RWPE1 (cell line): ENCODE measurements at regions not wholly inside any gene's neighbourhood (a gene's known extent, or its start where the extent isn't known, plus 50 kb on each side); places are given as distances from the start of the nearest gene placed in this dataset.

Source experiments
- CTCF ChIA-PET: fragments of 350-600 bp; sonication (Branson Sonifier 250); formaldehyde crosslinking; extraction: SDS; loops from one replicate; lab custom pipeline; 2021; lab: Yijun Ruan, JAX
- POLR2A ChIA-PET: fragments of 400-600 bp; formaldehyde crosslinking; extraction: SDS; loops from one replicate; lab custom pipeline; 2020; ENCODE audit warnings: antibody characterized with exemption; ENCODE audit not compliant: low non-redundant PET; lab: Yijun Ruan, JAX
- DNase-seq: peaks from one replicate; pipeline ENCODE4 v3.0.0; 2012; ENCODE audit warnings: low spot score
- H3K27ac ChIP-seq: fragments of 450-650 bp; 2 replicates; pipeline ENCODE4 v1.5.1; 2017
- CTCF ChIP-seq: fragments of 450-650 bp; conservative IDR thresholded peaks from 2 replicates; pipeline ENCODE4 v1.5.1; 2017; ENCODE audit warnings: low read depth, mild to moderate bottlenecking

GRCh38 chr7:45366475-45366874, 207.7 kb upstream of the ADCY1 start:
- H3K27ac ChIP-seq = no peak overlapping the region
- no peak for DNase-seq
- ChIA-PET CTCF (no interaction called here), POLR2A (no interaction called here)
- no peak for TF ChIP-seq CTCF

DNA sequence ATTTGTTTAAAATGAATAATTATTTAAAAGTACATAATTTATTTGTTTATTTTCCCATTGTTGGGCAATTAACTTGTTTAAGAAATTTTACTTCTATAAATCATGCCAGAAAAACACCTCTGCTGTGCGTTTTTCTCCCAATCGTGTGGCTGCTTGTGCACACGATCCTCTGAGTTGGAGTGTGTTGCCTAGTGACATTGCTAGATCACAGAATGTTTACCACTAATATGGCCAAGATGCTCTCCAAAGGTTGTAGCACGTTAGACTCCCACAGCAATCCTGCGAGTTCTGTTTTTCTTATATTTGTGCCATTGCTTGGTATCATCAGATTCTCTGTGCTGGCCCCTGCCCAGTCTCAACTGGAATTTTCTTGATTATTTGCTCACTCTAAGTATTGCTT, 207.1 kb upstream of the ADCY1 start:
- no peak for TF ChIP-seq CTCF
- POLR2A ChIA-PET = no interaction called here

GRCh38 chr7:45368129-45368807, 205.9 kb upstream of the ADCY1 start:
- no peak for DNase-seq
- no peak overlapping the region for H3K27ac ChIP-seq
- ChIA-PET CTCF (no interaction called here), POLR2A (no interaction called here)
- no peak for TF ChIP-seq CTCF

More for the DNA sequence above, 207.1 kb upstream of the ADCY1 start:
- no peak overlapping the region for H3K27ac ChIP-seq
- no peak for DNase-seq
- CTCF ChIA-PET = no interaction called here

DNA sequence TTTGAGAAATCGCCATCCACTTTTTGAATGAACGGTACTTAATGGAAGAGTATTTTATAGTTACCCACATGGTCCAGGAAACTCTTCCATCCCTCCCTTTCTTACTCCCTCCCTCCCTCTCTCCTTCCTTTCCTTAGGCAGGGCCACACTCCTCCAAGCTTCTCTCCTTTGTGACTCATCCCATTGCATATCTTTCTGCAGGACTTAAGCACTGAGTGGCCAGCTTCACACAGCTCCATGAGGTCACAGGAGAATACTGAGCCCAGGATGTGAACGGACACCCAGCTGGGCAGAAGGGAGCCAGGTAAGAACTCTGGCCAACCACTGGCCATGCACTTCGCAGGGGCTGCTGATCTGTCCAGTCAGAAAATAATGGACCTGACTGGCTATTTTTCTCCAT, 189.7 kb upstream of the ADCY1 start:
- ChIA-PET CTCF (no interaction called here), POLR2A (no interaction called here)
- H3K27ac ChIP-seq = no peak overlapping the region
- TF ChIP-seq CTCF = no peak
- no peak for DNase-seq

DNA sequence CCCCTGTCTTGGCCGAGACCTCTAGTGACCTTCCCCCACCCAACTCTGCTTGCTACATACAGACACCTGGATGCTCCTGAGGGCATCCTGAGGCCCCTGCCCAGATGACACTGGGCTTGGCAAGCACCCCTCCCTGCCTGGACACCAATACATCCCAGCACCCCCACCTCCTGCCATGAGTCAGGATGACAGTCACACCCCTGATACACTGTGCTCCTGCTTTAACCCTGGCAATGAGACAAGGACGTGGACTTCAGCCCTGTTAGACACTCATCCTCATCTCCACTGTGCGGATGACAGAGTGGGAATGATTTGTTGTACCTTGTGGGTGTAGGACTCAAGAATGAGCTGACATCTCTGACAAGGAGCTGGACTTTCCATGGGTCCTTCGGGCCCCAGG, 186.3 kb upstream of the ADCY1 start:
- no peak for TF ChIP-seq CTCF
- ChIA-PET POLR2A (no interaction called here), CTCF (no interaction called here)
- H3K27ac ChIP-seq = no peak overlapping the region
- no peak for DNase-seq

DNA sequence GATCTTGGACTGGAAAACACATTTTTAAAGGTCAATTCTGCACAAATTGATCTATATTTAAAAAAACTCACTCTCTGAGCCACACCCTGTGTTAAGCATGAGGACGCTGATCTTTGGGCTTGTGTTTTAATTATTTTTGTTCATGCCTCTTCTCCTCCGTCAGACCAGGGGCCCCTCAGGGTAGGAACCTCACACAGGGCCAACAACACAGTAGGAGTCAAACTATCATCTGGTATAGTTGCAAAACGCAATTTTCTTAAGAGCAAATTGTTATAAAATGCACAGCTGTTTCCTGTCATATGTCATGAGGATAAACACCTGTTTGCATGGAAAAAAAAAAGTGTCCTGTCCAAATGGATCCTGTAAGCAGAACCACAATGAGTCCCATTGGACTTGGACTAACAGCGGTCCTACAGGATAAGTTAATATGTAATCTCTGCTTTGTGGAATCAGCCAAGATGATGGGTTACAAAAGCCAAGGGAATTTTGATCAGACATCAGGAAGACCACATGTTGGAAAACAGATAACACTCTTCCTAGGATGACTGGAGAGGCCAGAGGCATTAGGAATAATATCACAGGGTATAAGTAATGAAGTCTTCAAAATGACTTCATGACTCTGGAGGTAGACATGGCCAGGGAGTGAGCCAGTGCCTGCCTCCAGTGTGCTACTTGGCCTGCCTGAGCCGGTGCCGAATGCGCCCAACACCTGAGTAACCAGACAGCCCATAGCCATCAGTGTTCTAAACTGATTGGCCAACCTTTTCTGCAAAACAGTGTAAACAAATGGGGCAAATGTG, 184.9 kb upstream of the ADCY1 start:
- DNase-seq = no peak
- POLR2A ChIA-PET = no interaction called here
- no peak for TF ChIP-seq CTCF

More for the DNA sequence above, 184.9 kb upstream of the ADCY1 start:
- no peak overlapping the region for H3K27ac ChIP-seq
- CTCF ChIA-PET = no interaction called here
